SU-DHL-6 (cell line): ENCODE measurements at regions not wholly inside any gene's neighbourhood (a gene's known extent, or its start where the extent isn't known, plus 50 kb on each side); places are given as distances from the start of the nearest gene placed in this dataset.

ENCODE experiments used
- H2AFZ ChIP-seq: fragments of 200-600 bp; sonication (generic); 2 replicates; pipeline ENCODE4 v1.6.1; 2014; ENCODE audit warnings: low read depth, mild to moderate bottlenecking, moderate library complexity, mixed read lengths, antibody characterized with exemption, low read length; ENCODE audit not compliant: severe bottlenecking
- H3F3A ChIP-seq: fragments of 200-600 bp; shearing (Covaris generic); 2 replicates; pipeline ENCODE4 v1.6.0; 2016; ENCODE audit warnings: antibody characterized with exemption, mild to moderate bottlenecking; ENCODE audit not compliant: insufficient read depth
- H3K27ac ChIP-seq: fragments of 200-600 bp; sonication (generic); 2 replicates; pipeline ENCODE4 v1.5.1; 2016; ENCODE audit warnings: low read depth, mild to moderate bottlenecking, low read length, moderate library complexity, mixed read lengths
- H3K27me3 ChIP-seq: fragments of 200-600 bp; sonication (generic), shearing (Covaris generic); 2 replicates; pipeline ENCODE4 v1.6.0; 2014; ENCODE audit warnings: mild to moderate bottlenecking, low read length
- H3K36me3 ChIP-seq: fragments of 200-600 bp; sonication (generic); 2 replicates; pipeline ENCODE4 v1.6.1; 2014; ENCODE audit warnings: mild to moderate bottlenecking, low read length, mixed read lengths
- H3K4me2 ChIP-seq: fragments of 300-600, 200-600 bp; shearing (Covaris generic), sonication (generic); 2 replicates; pipeline ENCODE4 v1.6.0; 2014; ENCODE audit warnings: low read length, low read depth, mild to moderate bottlenecking; ENCODE audit not compliant: poor library complexity, severe bottlenecking
- H3K4me3 ChIP-seq: fragments of 200-600 bp; sonication (generic); 2 replicates; pipeline ENCODE4 v1.5.1; 2014; ENCODE audit warnings: antibody characterized with exemption, low read length, mild to moderate bottlenecking, mixed read lengths; ENCODE audit not compliant: insufficient read depth, poor library complexity, severe bottlenecking
- H3K79me2 ChIP-seq: fragments of 200-600 bp; sonication (generic); 2 replicates; pipeline ENCODE4 v1.6.1; 2014; ENCODE audit warnings: mild to moderate bottlenecking, low read length, moderate library complexity; ENCODE audit not compliant: insufficient read depth
- H3K9ac ChIP-seq: fragments of 200-600 bp; sonication (generic); 2 replicates; pipeline ENCODE4 v1.7.0; 2014; ENCODE audit warnings: mild to moderate bottlenecking, low read length
- H3K9me2 ChIP-seq: fragments of 200-600 bp; sonication (generic); replicated peaks from 2 replicates; pipeline ENCODE4 v1.6.1; 2014; ENCODE audit warnings: low read length; ENCODE audit not compliant: insufficient read depth
- H3K9me3 ChIP-seq: fragments of 200-600 bp; sonication (generic); 2 replicates; pipeline ENCODE4 v1.6.1; 2014; ENCODE audit warnings: low read length, mixed read lengths; ENCODE audit not compliant: insufficient read depth
- H4K20me1 ChIP-seq: fragments of 200-600 bp; sonication (generic); 2 replicates; pipeline ENCODE4 v1.6.1; 2014; ENCODE audit warnings: low read depth, mild to moderate bottlenecking, antibody characterized with exemption, low read length, moderate library complexity, mixed read lengths
- EZH2phosphoT487 ChIP-seq: fragments of 200-600 bp; sonication (generic), shearing (Covaris generic); conservative IDR thresholded peaks from 2 replicates; pipeline ENCODE4 v1.6.1; 2018; ENCODE audit warnings: mild to moderate bottlenecking, antibody characterized with exemption, low read length, moderate library complexity, mixed read lengths
- TF ChIP-seq, protein P1 (sequence below): fragments of 200-600 bp; sonication (generic); IDR thresholded peaks from one replicate; pipeline ENCODE4 v1.5.1; 2017; ENCODE audit warnings: antibody characterized with exemption, mild to moderate bottlenecking, low read length, moderate library complexity; ENCODE audit not compliant: insufficient read depth, poor library complexity, severe bottlenecking

DNA sequence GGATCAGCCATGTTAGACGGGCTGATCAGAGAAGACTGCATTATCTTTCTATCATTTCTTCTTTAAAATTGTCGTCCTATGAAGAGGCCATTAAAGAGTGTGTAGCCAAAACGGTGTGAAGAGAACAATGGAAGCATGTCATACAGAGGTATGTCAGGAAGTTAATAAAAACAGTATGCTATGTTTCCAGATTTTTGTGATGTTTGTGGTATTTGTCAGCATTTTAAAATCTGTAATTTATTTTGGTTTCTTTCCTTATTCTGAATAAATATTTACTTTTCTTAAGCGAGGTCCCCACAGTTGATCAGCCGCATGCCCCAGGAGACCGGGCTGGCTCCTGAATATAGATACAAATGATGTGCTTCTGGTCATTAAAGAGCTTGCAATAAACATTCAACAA, 142.9 kb upstream of the SERP2 start:
- Histone ChIP-seq H3K9me3 (no peaks in the 10 kb centered on the region), H3K36me3 (no peaks in the 10 kb centered on the region), H3K4me2 (no peak overlapping the region), H3K4me3 (no peak overlapping the region), H4K20me1 (no peaks in the 10 kb centered on the region), H3K79me2 (no peaks in the 10 kb centered on the region), H3K27ac (no peak overlapping the region), H3K9me2 (no peaks in the 10 kb centered on the region), H2AFZ (no peak overlapping the region), H3K27me3 (no peaks in the 10 kb centered on the region), H3K9ac (no peak overlapping the region), H3F3A (no peaks in the 10 kb centered on the region)
- TF ChIP-seq EZH2phosphoT487, result no peak
- TF ChIP-seq, protein P1, sequence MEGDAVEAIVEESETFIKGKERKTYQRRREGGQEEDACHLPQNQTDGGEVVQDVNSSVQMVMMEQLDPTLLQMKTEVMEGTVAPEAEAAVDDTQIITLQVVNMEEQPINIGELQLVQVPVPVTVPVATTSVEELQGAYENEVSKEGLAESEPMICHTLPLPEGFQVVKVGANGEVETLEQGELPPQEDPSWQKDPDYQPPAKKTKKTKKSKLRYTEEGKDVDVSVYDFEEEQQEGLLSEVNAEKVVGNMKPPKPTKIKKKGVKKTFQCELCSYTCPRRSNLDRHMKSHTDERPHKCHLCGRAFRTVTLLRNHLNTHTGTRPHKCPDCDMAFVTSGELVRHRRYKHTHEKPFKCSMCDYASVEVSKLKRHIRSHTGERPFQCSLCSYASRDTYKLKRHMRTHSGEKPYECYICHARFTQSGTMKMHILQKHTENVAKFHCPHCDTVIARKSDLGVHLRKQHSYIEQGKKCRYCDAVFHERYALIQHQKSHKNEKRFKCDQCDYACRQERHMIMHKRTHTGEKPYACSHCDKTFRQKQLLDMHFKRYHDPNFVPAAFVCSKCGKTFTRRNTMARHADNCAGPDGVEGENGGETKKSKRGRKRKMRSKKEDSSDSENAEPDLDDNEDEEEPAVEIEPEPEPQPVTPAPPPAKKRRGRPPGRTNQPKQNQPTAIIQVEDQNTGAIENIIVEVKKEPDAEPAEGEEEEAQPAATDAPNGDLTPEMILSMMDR, result no peak

DNA sequence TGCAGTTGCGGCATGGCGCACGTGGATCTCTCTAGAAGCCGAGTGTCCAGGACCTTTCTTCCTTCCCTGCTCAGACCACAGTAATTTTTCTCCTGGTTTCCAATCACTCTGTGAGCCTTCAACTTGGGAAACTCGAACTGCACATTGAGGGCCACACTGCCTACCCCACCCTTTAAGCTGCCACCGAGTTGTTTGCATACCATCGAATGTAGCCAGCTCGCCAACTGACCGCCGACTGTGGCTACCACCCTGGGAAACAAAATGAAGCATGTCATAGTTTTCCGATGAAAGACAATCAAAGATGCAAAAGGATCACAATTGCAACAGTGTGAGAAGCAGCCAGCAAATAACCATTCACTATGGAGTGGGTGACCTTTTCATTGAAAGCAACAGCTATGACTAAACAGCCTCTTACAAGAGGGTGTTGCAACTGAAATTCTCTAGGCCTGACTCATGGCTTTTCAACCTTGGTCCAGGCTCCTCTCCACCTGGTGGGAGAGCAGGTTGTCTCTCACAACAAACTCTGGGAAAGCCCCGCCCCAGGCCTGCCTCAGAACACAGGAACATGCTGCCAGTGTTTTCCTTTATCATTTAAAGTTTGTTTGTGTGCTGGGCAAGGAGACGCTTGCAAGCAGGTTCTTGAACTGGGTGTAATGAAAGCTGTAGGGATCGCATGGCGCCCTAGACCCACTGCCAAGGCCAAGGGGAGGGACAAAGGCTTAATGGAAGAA, 141.7 kb upstream of the SERP2 start:
- Histone ChIP-seq H3K27ac (no peak overlapping the region), H3F3A (no peaks in the 10 kb centered on the region), H3K4me3 (no peak overlapping the region), H2AFZ (no peak overlapping the region), H3K9ac (no peak overlapping the region), H3K4me2 (no peak overlapping the region), H3K9me3 (no peaks in the 10 kb centered on the region), H3K27me3 (no peaks in the 10 kb centered on the region), H3K79me2 (no peaks in the 10 kb centered on the region), H4K20me1 (no peaks in the 10 kb centered on the region), H3K36me3 (no peaks in the 10 kb centered on the region), H3K9me2 (no peaks in the 10 kb centered on the region)
- TF ChIP-seq, protein P1, result no peak
- TF ChIP-seq EZH2phosphoT487, result no peak

DNA sequence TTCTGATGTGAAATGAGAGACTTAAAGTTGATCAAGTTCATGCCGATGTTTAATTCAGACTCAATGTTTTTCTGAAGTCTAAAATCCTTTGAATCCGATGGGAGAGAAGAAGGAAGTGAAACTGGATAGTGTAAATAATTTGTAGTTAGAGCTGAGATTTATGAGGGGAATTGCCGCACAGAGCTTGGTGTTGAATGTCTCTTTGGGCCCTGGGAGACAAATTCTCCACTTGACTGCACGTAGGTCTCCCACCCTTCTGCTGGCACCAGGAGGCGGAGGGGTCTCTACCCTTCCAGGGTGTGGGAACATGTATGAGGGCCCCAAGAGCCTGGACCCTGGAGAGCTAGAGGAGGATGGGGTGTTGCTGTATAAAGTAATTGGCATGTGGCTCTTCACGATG, 140.8 kb upstream of the SERP2 start:
- TF ChIP-seq, protein P1, result no peak
- TF ChIP-seq EZH2phosphoT487, result no peak
- H3F3A ChIP-seq, result no peaks in the 10 kb centered on the region
- no peaks in the 10 kb centered on the region for H3K9me2 ChIP-seq
- no peaks in the 10 kb centered on the region for H3K9me3 ChIP-seq
- no peak overlapping the region for H3K4me3 ChIP-seq
- no peak overlapping the region for H3K4me2 ChIP-seq
- no peaks in the 10 kb centered on the region for H4K20me1 ChIP-seq
- no peaks in the 10 kb centered on the region for H3K79me2 ChIP-seq
- H3K9ac ChIP-seq, result no peak overlapping the region
- no peaks in the 10 kb centered on the region for H3K27me3 ChIP-seq
- no peaks in the 10 kb centered on the region for H3K36me3 ChIP-seq
- no peak overlapping the region for H3K27ac ChIP-seq
- no peak overlapping the region for H2AFZ ChIP-seq
